T-helper 17 cell (primary cell): ENCODE measurements at regions not wholly inside any gene's neighbourhood (a gene's known extent, or its start where the extent isn't known, plus 50 kb on each side); places are given as distances from the start of the nearest gene placed in this dataset.
A peak's percentile ranks its signal among the peaks of the same experiment; 100 is the strongest.
"Not testable (repeated sequence)": the region's sequence is repeated elsewhere in the genome, so short reads cannot be mapped to it uniquely, and the experiment has no call there.

Source experiments
- ATAC-seq: fragments of 150-1000 bp; cut with Tn5 transposase; 2 replicates; pipeline ENCODE4 v1.10.0; 2021; ENCODE audit warnings: mild to moderate bottlenecking, moderate library complexity
- DNase-seq, 3 donors: peaks; one replicate each; pipeline versions ENCODE4 v3.0.0 to v3.0.0-alpha.2; 2020 to 2021
- H3K9me3 ChIP-seq: one replicate; pipeline ENCODE4 v1.7.0; 2013; ENCODE audit warnings: low read length, mild to moderate bottlenecking; ENCODE audit not compliant: control insufficient read depth, poor library complexity, severe bottlenecking
- H3K27ac Mint-ChIP-seq: one replicate; pipeline ENCODE4 v1.8.0; 2022; ENCODE audit warnings: mild to moderate bottlenecking, moderate library complexity, mixed read lengths
- H3K27me3 Mint-ChIP-seq: one replicate; pipeline ENCODE4 v1.8.0; 2022; ENCODE audit warnings: mixed read lengths
- H3K36me3 Mint-ChIP-seq: one replicate; pipeline ENCODE4 v1.8.0; 2022; ENCODE audit warnings: low read depth, mixed read lengths
- H3K4me1 Mint-ChIP-seq: one replicate; pipeline ENCODE4 v1.8.0; 2022; ENCODE audit warnings: mild to moderate bottlenecking, mixed read lengths
- H3K4me3 Mint-ChIP-seq: one replicate; pipeline ENCODE4 v1.8.0; 2022; ENCODE audit warnings: mild to moderate bottlenecking, moderate library complexity, mixed read lengths

GRCh38 chr6:27694547-27694874, 217.7 kb downstream of the OR2B2 start:
- Mint-ChIP-seq H3K4me1 (peaks cover 20% of the 10 kb centered on the region), H3K4me3 (peak overlapping the region; percentile 97), H3K27ac (peak overlapping the region; percentile 89), H3K27me3 (no peaks in the 10 kb centered on the region), H3K36me3 (peaks cover 4% of the 10 kb centered on the region)
- H3K9me3 ChIP-seq = no peaks in the 10 kb centered on the region
- ATAC-seq = no peak
- DNase-seq = no peak

DNA sequence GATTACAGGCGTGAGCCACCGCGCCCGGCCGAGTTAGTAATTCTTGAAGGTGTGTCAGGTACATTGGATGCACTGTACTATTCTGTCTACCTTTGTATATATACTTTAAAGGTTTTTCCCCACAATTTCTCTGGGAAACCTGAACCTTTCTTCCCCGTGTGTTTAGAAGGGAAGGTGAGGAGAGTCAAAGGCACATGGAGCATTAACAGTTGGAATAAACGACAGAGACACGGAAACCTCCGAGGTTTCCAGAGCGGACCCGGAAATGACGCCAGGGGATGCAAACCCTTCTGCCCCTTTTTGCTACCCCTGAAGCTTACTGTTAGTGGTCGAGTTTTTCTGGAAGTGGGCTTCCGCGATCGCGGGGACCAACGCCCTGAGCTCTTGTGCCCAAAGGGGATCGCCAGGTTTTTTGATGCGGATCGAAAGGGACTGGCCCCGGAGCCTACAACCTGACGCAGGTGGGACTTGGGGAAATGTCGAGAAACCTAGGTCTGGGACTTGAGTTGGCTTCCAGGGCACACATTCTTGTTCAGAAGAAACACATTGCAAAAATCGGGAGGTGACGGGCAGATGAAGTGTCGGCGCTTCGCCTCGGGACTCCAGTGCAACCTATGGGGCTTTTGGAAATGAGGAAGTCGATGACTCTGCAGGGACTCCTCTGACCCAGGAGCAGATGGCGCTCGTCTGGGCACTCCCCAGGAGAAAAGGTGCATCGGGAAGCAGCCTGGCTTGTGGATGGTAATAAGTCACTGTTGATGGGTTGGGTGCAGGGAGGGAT, 218.2 kb downstream of the OR2B2 start:
- Mint-ChIP-seq H3K27me3 (no peaks in the 10 kb centered on the region), H3K27ac (peak overlapping the region; percentile 89), H3K4me1 (peaks cover 20% of the 10 kb centered on the region), H3K36me3 (peaks cover 3% of the 10 kb centered on the region), H3K4me3 (peak overlapping the region; percentile 97)
- peak in 1 of 3 donors; percentile 9 for DNase-seq
- peak; percentile 69 for ATAC-seq
- H3K9me3 ChIP-seq = no peaks in the 10 kb centered on the region

DNA sequence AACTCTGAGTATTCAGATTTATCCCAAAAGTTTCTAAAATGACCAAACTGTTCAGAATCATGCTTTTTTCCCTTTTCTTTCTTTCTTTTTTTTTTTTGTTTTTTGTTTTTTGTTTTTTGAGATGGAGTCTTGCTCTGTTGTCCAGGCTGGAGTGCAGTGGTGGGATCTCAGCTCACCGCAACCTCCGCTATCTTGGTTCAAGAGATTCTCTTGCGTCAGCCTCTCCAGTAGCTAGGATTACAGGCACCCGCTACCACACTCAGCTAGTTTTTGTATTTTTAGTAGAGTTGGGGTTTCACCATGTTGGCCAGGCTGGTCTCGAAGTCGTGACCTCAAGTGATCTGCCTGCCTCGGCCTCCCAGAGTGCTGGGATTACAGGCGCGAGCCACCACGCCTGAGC, 219.2 kb upstream of the ZNF184 start:
- H3K27ac Mint-ChIP-seq, H3K9me3 ChIP-seq, H3K27me3 Mint-ChIP-seq, H3K36me3 Mint-ChIP-seq, H3K4me3 Mint-ChIP-seq, ATAC-seq, DNase-seq: not testable (repeated sequence)
- peaks cover 35% of the 10 kb centered on the region for H3K4me1 Mint-ChIP-seq

DNA sequence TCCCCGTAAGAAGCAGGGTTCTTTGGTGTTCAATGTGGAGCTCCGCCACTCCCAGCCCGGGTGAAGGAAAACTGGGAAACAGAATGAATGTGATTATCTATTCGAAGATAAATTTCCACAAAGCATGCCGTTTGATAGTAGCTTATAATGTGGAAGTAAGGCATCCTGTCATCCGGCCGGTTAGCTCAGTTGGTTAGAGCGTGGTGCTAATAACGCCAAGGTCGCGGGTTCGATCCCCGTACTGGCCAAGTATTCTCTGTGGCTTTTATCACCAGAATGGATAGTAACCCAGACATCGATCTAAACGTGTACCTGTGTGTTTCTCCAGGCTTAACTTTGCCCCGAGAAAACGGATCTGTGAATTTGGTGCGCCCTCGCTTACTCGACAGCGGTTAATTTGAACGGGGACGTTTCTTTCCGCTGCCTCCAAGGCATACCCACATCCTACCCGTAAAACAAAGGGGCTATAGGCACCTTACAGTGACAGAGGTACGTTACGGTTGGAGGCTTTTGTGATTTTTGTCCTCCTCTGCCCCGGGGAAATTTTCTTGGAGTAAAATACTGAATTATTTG, 215.2 kb upstream of the ZNF184 start:
- peak overlapping the region; percentile 99 for H3K27ac Mint-ChIP-seq
- DNase-seq (peak; percentile 57 to 79 (median 76)), ATAC-seq (peak; percentile 86)
- H3K4me3 Mint-ChIP-seq = peak overlapping the region; percentile 87
- H3K4me1 Mint-ChIP-seq = peaks cover 25% of the 10 kb centered on the region
- no peaks in the 10 kb centered on the region for H3K36me3 Mint-ChIP-seq
- no peaks in the 10 kb centered on the region for H3K9me3 ChIP-seq
- H3K27me3 Mint-ChIP-seq = no peaks in the 10 kb centered on the region

DNA sequence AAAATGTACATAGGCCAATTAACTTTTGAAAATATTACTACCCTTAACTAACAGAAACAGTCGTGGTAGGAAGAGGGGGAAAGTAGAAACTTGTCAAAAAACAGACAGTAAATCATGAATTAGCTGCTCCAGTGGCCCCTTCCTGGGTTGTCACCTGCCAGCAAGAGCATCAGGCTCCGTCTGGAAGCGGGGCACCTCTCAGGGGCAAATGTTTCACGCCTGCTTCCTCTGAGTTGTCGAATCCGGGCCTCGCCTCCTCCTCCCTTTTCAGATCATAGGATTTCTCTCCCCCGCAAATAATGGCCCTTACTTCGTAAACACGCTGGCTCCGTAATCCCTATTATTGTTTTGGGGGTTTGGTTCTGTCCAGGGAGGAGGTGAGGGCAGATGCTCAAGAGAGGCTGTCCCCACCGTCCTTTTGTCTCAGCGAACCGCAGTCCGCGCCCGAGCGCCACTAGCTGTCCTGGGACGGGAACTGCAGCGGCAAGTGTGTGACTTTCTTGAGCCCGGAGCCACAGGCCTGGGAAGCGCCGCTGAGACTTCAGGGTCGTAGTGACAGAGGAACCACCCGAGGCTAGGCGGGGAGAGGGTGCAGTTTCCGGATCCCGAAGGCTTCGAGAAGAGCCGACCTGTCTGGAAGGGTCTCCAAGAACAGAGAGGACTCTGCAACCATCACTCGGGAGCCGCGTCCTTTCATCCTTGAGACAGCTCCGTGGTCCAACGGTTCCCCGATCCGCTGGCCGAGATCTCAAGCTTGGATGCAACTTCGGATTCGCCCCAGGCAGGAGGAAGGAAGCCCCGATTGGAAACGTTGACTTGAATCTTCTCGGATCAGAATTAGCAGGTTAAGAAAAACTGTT, 214.5 kb upstream of the ZNF184 start:
- DNase-seq (peak; percentile 51 to 60 (median 54)), ATAC-seq (peak; percentile 78)
- H3K9me3 ChIP-seq = no peaks in the 10 kb centered on the region
- Mint-ChIP-seq H3K27me3 (peaks cover 6% of the 10 kb centered on the region), H3K36me3 (no peaks in the 10 kb centered on the region), H3K27ac (peak overlapping the region; percentile 99), H3K4me1 (peaks cover 25% of the 10 kb centered on the region), H3K4me3 (peak overlapping the region; percentile 87)

GRCh38 chr6:27685279-27685678, 212.4 kb upstream of the ZNF184 start:
- H3K27me3 Mint-ChIP-seq = peaks cover 27% of the 10 kb centered on the region
- H3K4me3 Mint-ChIP-seq = no peak overlapping the region
- peaks cover 23% of the 10 kb centered on the region for H3K4me1 Mint-ChIP-seq
- DNase-seq (no peak), ATAC-seq (no peak)
- H3K27ac Mint-ChIP-seq = peak overlapping the region; percentile 91
- no peaks in the 10 kb centered on the region for H3K36me3 Mint-ChIP-seq
- peaks cover 10% of the 10 kb centered on the region for H3K9me3 ChIP-seq

DNA sequence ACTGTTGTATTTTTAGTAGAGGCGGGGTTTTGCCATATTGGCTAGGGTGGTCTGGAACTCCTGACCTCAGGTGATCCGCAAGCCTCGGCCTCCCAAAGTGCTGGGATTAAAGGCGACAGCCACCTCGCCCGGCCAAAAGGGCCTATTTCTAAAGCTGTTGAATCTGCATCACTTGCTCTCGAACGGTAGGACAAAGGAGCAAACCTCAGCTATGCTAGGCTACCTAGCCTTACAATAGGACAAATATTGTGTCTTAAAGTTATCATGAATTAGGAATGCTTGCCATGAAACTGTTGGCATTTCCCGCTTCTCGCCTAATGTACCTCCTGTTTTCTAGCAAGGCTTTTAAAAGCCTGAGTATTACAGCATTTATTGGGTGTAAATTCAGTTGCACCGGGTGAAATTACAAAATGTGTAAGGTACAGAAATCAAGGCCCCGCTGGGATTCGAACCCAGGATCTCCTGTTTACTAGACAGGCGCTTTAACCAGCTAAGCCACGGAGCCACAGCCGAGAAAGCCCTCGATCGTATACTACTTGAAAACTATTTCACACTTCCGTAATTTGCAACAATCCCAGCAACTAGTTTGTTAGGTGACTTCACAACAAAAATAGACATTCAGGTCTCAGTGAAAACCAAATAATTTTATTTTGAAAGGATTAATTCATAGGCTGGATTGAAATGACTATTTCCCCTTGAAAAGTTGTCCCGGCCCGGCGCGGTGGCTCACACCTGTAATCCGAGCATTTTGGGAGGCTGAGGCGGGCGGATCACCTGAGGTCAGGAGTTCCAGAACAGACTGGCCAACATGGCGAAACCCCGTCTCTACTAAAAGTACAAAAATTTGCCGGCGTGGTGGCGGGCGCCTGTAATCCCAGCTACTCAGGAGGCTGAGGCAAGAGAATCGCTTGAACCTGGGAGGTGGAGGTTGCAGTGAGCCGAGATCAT, 211.6 kb upstream of the ZNF184 start:
- Mint-ChIP-seq H3K4me3 (peak overlapping the region; percentile 68), H3K36me3 (no peaks in the 10 kb centered on the region), H3K27ac (peak overlapping the region; percentile 91), H3K27me3 (peaks cover 34% of the 10 kb centered on the region), H3K4me1 (peaks cover 25% of the 10 kb centered on the region)
- DNase-seq = peak in 2 of 3 donors; percentile 24 to 41
- ATAC-seq = no peak
- peaks cover 10% of the 10 kb centered on the region for H3K9me3 ChIP-seq

- DNase-seq = no peak
- Mint-ChIP-seq H3K27me3 (peaks cover 76% of the 10 kb centered on the region), H3K4me3 (peak overlapping the region; percentile 76), H3K4me1 (peaks cover 9% of the 10 kb centered on the region), H3K36me3 (peaks cover 3% of the 10 kb centered on the region), H3K27ac (peak overlapping the region; percentile 68)
- ATAC-seq = no peak
- H3K9me3 ChIP-seq = peaks cover 10% of the 10 kb centered on the region
Observed at GRCh38 chr6:27679964-27680694, 207.2 kb upstream of the ZNF184 start.

DNA sequence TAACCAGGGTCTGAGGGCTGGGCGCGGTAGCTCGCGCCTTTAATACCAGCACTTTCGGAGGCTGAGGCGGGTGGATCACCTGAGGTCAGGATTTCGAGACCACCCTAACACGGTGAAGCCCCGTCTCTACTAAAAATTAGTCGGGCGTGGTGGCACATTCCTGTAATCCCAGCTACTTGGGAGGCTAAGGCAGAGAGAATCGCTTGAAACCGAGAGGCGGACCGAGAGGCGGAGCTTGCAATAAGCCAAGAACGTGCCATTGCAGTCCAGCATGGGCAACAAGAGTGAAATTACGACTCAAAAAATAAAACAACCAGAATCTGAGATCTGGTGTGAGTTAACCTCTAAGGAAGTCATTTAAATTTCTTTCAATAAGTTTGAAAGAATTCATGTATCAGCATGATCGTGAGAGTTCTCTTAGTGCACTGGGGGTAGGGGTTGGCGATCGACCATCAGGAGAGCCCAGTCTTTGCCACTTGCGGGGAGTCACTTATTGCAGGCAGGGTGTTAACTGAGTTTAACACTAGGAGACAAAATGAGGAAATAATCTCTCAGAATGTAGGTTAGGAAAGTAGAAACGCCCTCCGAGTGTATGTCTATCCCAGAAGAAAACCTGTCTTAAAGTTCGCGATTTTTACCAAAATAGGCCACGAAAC, 206.5 kb upstream of the ZNF184 start:
- Mint-ChIP-seq H3K27ac (peak overlapping the region; percentile 68), H3K27me3 (peaks cover 81% of the 10 kb centered on the region), H3K4me3 (peak overlapping the region; percentile 76), H3K36me3 (peaks cover 3% of the 10 kb centered on the region), H3K4me1 (peaks cover 9% of the 10 kb centered on the region)
- H3K9me3 ChIP-seq = peaks cover 10% of the 10 kb centered on the region
- ATAC-seq (no peak), DNase-seq (no peak)

GRCh38 chr6:27678469-27678868, 205.6 kb upstream of the ZNF184 start:
- no peak for ATAC-seq
- peaks cover 16% of the 10 kb centered on the region for H3K9me3 ChIP-seq
- Mint-ChIP-seq H3K27me3 (peaks cover 90% of the 10 kb centered on the region), H3K4me3 (no peak overlapping the region), H3K4me1 (peaks cover 9% of the 10 kb centered on the region), H3K27ac (no peak overlapping the region), H3K36me3 (peaks cover 3% of the 10 kb centered on the region)
- no peak for DNase-seq

DNA sequence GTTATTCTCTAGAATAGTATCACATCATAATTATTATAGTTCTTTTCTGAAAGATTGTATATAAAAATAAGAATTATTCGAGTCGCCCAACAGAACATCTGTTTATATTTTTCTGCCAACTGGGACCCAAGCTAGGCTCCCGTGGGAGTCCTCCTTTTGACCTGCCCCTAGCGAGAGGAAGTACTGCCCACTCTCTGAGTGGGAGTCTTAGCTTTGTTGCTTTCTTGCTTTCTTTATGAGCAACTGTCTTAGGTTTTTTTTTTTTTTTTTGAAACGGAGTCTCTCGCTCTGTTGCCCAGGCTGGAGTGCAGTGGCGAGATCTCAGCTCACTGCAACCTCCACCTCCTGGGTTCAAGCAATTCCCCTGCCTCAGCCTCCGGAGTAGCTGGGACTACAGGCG, 202.0 kb upstream of the ZNF184 start:
- peaks cover 8% of the 10 kb centered on the region for H3K9me3 ChIP-seq
- peaks cover 3% of the 10 kb centered on the region for H3K36me3 Mint-ChIP-seq
- H3K27ac Mint-ChIP-seq = no peak overlapping the region
- no peak for DNase-seq
- ATAC-seq = no peak
- H3K27me3 Mint-ChIP-seq = peaks cover 85% of the 10 kb centered on the region
- peaks cover 7% of the 10 kb centered on the region for H3K4me1 Mint-ChIP-seq
- H3K4me3 Mint-ChIP-seq = no peak overlapping the region
